NOMO-1 treated with dmso at 0.1 percent for 144 hours (cell line): ENCODE measurements at regions not wholly inside any gene's neighbourhood (a gene's known extent, or its start where the extent isn't known, plus 50 kb on each side); places are given as distances from the start of the nearest gene placed in this dataset.
"Not testable (repeated sequence)": the region's sequence is repeated elsewhere in the genome, so short reads cannot be mapped to it uniquely, and the experiment has no call there.

ENCODE experiments used
- DNase-seq: peaks from one replicate; lab custom pipeline; 2025; ENCODE audit not compliant: unreplicated experiment; lab: John Stamatoyannopoulos, UW

DNA sequence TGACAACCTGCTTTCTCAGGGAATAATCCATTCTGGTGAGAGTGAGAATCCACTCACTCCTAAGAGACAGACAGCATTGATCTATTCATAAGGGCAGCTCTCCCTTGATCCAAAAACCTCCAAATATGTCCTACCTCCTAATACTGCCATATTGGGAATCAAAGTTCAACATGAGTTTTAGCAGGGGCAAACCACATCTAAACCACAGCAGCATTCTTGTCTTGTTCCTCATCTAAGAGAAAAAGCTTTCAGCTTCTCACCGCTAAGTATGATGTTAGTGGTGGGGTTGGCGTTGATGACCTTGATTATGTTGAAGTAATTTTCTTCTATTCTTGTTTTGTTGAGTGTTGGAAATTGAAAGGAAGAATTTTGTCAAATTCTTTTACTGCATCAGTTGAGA is 69.6 kb downstream of the SERTM2 start:
- no peak for DNase-seq

DNA sequence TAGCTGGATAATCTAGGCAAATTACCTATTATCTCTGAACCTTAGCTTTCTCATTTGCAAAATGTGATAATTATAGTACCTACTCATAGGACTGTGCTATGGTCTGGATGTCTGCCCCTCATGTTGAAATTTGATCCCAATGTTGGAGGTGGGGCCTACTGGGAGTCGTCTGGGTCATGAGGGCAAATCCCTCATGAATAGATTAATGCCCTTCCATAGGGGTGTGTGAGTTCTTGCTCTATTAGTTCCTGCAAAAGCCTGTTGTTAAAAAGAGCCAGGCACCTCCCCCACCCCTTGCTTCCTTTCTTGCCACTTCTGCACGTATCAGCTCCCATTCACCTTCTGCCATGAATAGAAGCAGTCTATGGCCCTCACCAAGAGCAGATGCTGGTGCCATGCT is 73.9 kb downstream of the SERTM2 start:
- no peak for DNase-seq

DNA sequence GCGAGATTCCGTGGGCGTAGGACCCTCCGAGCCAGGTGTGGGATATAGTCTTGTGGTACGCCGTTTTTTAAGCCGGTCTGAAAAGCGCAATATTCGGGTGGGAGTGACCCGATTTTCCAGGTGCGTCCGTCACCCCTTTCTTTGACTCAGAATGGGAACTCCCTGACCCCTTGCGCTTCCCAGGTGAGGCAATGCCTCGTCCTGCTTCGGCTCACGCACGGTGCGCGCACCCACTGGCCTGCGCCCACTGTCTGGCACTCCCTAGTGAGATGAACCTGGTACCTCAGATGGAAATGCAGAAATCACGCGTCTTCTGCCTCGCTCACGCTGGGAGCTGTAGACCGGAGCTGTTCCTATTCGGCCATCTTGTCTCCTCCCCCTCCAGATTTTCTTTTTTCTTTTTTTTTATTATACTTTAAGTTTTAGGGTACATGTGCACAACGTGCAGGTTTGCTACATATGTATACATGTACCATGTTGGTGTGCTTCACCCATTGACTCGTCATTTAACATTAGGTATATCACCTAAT is 83.0 kb downstream of the SERTM2 start:
- not testable (repeated sequence) for DNase-seq

DNA sequence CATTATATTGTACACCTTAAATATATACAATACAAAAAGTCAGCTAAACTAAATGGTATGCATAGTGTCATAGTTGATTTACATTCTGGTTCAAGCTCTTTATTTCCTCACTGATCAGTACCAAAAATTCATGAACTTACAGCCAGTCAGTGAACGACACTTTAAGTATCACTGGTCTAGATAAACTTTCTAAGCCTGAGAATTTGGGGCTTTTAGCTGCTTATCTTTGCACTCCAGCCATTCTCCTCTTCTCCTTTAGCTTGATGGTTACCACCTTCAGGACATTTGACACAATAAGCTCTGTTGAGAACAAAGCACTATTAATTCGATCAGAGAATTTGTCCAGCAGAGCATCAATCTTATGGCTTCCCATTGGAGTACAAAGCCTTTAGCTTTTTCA is 83.0 kb upstream of the ALG13 start:
- DNase-seq = no peak

DNA sequence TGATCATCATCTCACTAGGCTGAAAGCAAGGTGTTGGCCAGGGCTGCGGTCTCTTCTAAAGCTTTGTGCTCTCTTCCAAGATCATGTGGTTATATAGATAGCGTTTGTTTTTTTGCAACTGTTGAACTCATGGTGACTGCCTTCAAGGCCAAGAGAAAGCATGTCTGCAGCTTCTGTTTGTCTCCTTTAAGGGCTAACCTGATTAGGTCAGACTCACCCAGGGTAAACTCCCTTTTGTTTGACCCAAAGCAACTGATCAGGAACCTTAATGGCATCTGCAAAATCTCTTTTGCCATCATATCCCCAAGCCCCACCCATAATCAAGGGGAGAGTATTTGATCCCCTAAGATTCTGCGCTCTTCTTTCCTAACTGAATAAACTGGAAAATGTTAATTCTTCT is 72.2 kb upstream of the ALG13 start:
- no peak for DNase-seq

DNA sequence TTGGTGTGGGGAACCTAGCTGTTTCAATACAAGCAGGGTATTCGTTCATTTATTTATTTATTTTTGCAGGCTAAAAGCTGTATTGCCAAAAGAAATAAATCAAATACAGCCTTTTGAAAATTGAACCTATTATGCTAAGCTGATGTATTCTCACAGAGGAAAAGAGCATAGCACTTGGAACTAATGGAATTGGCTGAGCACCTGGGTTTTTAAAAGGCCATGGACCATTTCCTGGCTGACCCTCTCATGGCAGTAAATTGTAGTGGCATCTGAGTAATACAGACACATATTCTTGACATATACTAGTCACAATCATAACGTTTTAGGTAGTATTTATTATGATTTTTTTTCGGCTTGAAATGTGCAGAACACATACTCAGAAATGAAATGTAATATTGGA is 71.8 kb upstream of the ALG13 start:
- DNase-seq = no peak

DNA sequence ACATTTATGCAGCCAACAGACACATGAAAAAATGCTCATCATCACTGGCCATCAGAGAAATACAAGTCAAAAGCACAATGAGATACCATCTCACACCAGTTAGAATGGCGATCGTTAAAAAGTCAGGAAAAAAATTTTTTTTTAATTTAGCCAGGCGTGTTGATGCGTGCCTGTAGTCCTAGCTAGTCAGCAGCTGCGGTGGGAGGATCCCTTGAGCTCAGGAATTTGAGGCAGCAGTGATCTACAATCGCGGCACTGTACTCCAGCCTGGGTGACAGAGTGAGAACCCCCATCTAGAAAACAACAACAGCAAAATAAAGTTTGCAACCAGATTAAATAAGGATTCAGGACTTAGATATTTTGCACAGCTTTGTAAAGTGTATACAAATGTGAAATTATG is 65.7 kb upstream of the ALG13 start:
- no peak for DNase-seq

DNA sequence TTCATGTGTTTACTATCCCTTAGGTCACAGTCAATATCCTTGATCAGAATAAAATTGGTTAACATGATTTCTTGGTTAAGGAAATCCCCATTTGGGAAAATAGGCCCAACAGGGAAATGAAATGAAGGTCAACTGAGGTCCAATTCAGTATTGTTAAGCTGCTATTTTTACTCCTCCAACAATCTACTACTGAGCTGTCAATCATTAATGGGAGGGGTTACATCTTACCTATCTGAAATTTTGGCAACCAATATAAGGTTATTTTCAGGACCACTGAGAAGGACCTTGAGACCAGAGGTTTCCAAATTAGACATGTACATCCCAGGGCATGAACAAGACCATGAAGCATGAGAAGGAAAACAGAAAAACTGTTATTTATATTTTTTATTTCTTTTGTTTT is 64.2 kb upstream of the ALG13 start:
- no peak for DNase-seq

DNA sequence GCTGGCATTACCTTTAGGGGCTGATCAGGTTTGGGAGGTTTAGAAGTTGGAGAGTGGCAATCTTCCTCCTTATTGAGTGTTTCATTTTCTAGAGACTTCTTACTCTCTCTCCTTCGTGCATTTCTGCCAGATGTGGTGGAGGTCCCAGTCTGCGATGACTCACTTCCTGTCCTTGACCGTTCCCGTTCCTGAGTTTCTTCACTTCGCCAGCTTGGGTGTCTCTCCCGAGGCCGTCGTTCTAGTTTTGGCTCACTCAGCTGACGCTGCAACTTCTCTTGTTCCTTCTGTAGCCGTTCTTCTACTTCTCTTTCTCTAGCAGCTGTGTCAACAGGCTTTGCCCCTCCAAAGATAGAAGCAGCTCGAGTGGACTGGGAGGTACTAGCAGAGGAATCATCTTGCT is 60.9 kb upstream of the ALG13 start:
- DNase-seq = peak; percentile 30

DNA sequence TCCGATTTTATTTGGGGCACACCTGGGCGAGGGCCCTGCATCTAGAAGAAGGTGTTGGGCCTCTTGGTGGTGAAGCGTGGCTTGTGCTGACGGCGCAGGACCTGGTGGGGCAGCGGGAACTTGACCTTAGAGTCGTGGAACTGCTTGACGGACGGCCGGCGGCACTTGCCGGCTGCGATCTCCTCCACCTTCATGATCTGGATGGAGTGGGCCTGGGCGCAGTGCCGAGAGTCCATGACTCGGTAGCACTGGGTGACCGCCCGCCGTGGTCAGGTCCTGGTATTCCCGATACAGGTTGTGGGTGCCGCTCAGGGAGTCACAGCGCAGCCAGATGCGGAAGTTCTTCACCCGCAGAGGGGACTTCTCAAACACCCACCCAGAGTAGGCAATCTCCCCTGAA is 56.8 kb upstream of the ALG13 start:
- no peak for DNase-seq

DNA sequence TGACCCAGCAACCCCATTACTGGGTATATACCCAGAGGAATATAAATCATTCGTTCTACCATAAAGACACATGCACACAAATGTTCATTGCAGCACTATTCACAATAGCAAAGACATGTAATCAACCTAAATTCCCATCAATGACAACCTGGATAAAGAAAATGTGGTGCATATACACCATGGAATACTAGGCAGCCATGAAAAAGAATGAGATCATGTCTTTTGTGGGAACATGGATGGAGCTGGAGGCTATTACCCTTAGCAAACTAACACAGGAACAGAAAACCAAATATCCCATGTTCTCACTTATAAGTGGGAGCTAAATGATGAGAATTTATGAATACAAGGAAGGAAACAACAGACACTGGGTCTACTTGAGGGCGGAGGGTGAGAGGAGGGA is 53.7 kb upstream of the ALG13 start:
- not testable (repeated sequence) for DNase-seq
